HCT116 (cell line): ENCODE measurements at regions not wholly inside any gene's neighbourhood (a gene's known extent, or its start where the extent isn't known, plus 50 kb on each side); places are given as distances from the start of the nearest gene placed in this dataset.

Source experiments
- ATAC-seq: fragments of 200-7000 bp; cut with Tn5 transposase; 2 replicates; pipeline ENCODE4 v1.9.1; 2020; ENCODE audit warnings: mild to moderate bottlenecking, moderate library complexity
- BruUV-seq: library from RNA; stranded (reverse); fragments of 400-500 nt; replicated peaks from 2 replicates; lab custom pipeline; 2021; lab: Mats Ljungman, UMichigan
- CTCF ChIA-PET: fragments of 300-600 bp; sonication (Branson Sonifier 250); formaldehyde crosslinking; loops from one replicate; lab custom pipeline; 2021; ENCODE audit warnings: antibody characterized with exemption; lab: Charles Lee
- POLR2A ChIA-PET: fragments of 300-600, 350-600 bp; sonication (Branson Sonifier 250); formaldehyde crosslinking; loops from one replicate; lab custom pipeline; 2021; ENCODE audit warnings: antibody characterized with exemption; lab: Charles Lee
- RAD21 ChIA-PET, 2 experiments: fragments of 300-600 bp; sonication (Branson Sonifier 250); formaldehyde crosslinking; loops; one replicate each; lab custom pipeline; 2023; ENCODE audit warnings: low total read pairs in 2 of 2; ENCODE audit not compliant: uncharacterized antibody in 2 of 2, unreplicated experiment in 2 of 2, low non-redundant PET in 1 of 2; lab: Charles Lee
- DNase-seq: peaks from one replicate; pipeline ENCODE4 v3.0.0-alpha.2; 2010; ENCODE audit warnings: low read depth, low spot score
- H2AFZ ChIP-seq: fragments of 200-600 bp; shearing (Covaris generic), sonication (generic); 2 replicates; pipeline ENCODE4 v1.6.1; 2017; ENCODE audit warnings: low read depth, mixed run types, mixed read lengths, antibody characterized with exemption, low read length; ENCODE audit not compliant: poor library complexity, severe bottlenecking
- H3K27ac ChIP-seq: 2 replicates; pipeline ENCODE4 v1.5.1; 2012; ENCODE audit warnings: low read depth, low read length
- H3K27me3 ChIP-seq: fragments of 200-600 bp; sonication (generic); 2 replicates; pipeline ENCODE4 v1.6.1; 2016; ENCODE audit warnings: mixed run types, low read length, mixed read lengths; ENCODE audit not compliant: insufficient read depth
- H3K36me3 ChIP-seq, 2 experiments: fragments of 200-500 bp in 1 of 2; fragments of 200-600 bp in 1 of 2; sonication (Bioruptor generic) in 1 of 2; sonication (generic) in 1 of 2; 2 replicates each; pipeline versions ENCODE4 v1.5.1 to v1.6.1; 2014 to 2016; ENCODE audit warnings: low read length in 2 of 2, inconsistent platforms in 1 of 2, mixed read lengths in 1 of 2, mixed run types in 1 of 2; ENCODE audit not compliant: insufficient read depth in 2 of 2, control insufficient read depth in 1 of 2
- H3K4me1 ChIP-seq, 2 experiments: fragments of 200-600 bp in 1 of 2; sonication (generic) in 1 of 2; 2 replicates each; pipeline versions ENCODE4 v1.5.1 to v1.6.1; 2012 to 2017; ENCODE audit warnings: low read length in 2 of 2, inconsistent platforms in 1 of 2, mild to moderate bottlenecking in 1 of 2, mixed read lengths in 1 of 2, mixed run types in 1 of 2, moderate library complexity in 1 of 2; ENCODE audit not compliant: insufficient read depth in 2 of 2, control insufficient read depth in 1 of 2
- H3K4me2 ChIP-seq: fragments of 200-600 bp; sonication (generic); 2 replicates; pipeline ENCODE4 v1.6.1; 2017; ENCODE audit warnings: mixed run types, low read length, mixed read lengths
- H3K4me3 ChIP-seq, 2 experiments: fragments of 200-600 bp in 1 of 2; sonication (generic) in 1 of 2; replicated peaks in 1 of 2; 2 replicates each; pipeline ENCODE4 v1.5.1; 2011 to 2016; ENCODE audit warnings: low read length in 2 of 2, control low read depth in 1 of 2, low read depth in 1 of 2, mild to moderate bottlenecking in 1 of 2, mixed read lengths in 1 of 2, mixed run types in 1 of 2
- H3K79me2 ChIP-seq: fragments of 200-600 bp; sonication (generic); 2 replicates; pipeline ENCODE4 v1.6.1; 2017; ENCODE audit warnings: mild to moderate bottlenecking, mixed run types, low read length, moderate library complexity, mixed read lengths; ENCODE audit not compliant: insufficient read depth
- H3K9ac ChIP-seq: fragments of 200-600 bp; sonication (generic); 2 replicates; pipeline ENCODE4 v1.6.1; 2016; ENCODE audit warnings: low read length, mixed read lengths
- H3K9me2 ChIP-seq: fragments of 200-600 bp; sonication (generic), shearing (Covaris generic); 2 replicates; pipeline ENCODE4 v1.6.1; 2017; ENCODE audit warnings: mixed run types, mild to moderate bottlenecking, moderate library complexity; ENCODE audit not compliant: insufficient read depth
- H3K9me3 ChIP-seq, 2 experiments: fragments of 200-500 bp in 1 of 2; fragments of 200-600 bp in 1 of 2; sonication (Bioruptor generic) in 1 of 2; sonication (generic) in 1 of 2; 2 replicates each; pipeline ENCODE4 v1.6.1; 2014 to 2017; ENCODE audit warnings: low read length in 2 of 2, mixed read lengths in 2 of 2, inconsistent platforms in 1 of 2, low read depth in 1 of 2, mild to moderate bottlenecking in 1 of 2, mixed run types in 1 of 2, moderate library complexity in 1 of 2; ENCODE audit not compliant: control insufficient read depth in 1 of 2, insufficient read depth in 1 of 2
- H4K20me1 ChIP-seq: fragments of 200-600 bp; sonication (generic), shearing (Covaris generic); 2 replicates; pipeline ENCODE4 v1.6.1; 2017; ENCODE audit warnings: mixed run types, mild to moderate bottlenecking, moderate library complexity; ENCODE audit not compliant: insufficient read depth
- ATF3 ChIP-seq: IDR thresholded peaks from 2 replicates; pipeline ENCODE4 v1.6.1; 2012
- CBX3 ChIP-seq: IDR thresholded peaks from 2 replicates; pipeline ENCODE4 v1.6.1; 2012; ENCODE audit warnings: low read depth
- CEBPB ChIP-seq: IDR thresholded peaks from 2 replicates; pipeline ENCODE4 v1.6.1; 2012; ENCODE audit warnings: low read depth
- EGR1 ChIP-seq: IDR thresholded peaks from 2 replicates; pipeline ENCODE4 v1.6.1; 2012; ENCODE audit warnings: low read depth
- ELF1 ChIP-seq: IDR thresholded peaks from 2 replicates; pipeline ENCODE4 v1.6.1; 2012; ENCODE audit warnings: low read depth, borderline replicate concordance
- EZH2phosphoT487 ChIP-seq: fragments of 200-600 bp; IDR thresholded peaks from 2 replicates; pipeline ENCODE4 v1.6.1; 2018; ENCODE audit warnings: antibody characterized with exemption, borderline replicate concordance
- POLR2A ChIP-seq: IDR thresholded peaks from 2 replicates; pipeline ENCODE4 v1.7.0; 2011; ENCODE audit warnings: borderline replicate concordance; ENCODE audit not compliant: insufficient read depth, insufficient read length; ENCODE audit errors: extremely low read depth
- POLR2AphosphoS5 ChIP-seq: IDR thresholded peaks from 2 replicates; pipeline ENCODE4 v1.6.1; 2011; ENCODE audit warnings: mild to moderate bottlenecking, low read depth, low read length, moderate library complexity
- SIN3A ChIP-seq: IDR thresholded peaks from 2 replicates; pipeline ENCODE4 v1.6.1; 2012; ENCODE audit warnings: low read depth
- SP1 ChIP-seq: IDR thresholded peaks from 2 replicates; pipeline ENCODE4 v1.6.1; 2012; ENCODE audit warnings: low read depth
- SRF ChIP-seq: IDR thresholded peaks from 2 replicates; pipeline ENCODE4 v1.6.1; 2012; ENCODE audit warnings: low read depth
- TCF7L2 ChIP-seq: IDR thresholded peaks from 2 replicates; pipeline ENCODE4 v1.7.0; 2011; ENCODE audit warnings: borderline replicate concordance, inconsistent platforms; ENCODE audit not compliant: insufficient read depth, insufficient read length; ENCODE audit errors: extremely low read depth
- YY1 ChIP-seq: IDR thresholded peaks from 2 replicates; pipeline ENCODE4 v1.6.1; 2011; ENCODE audit warnings: low read length, low read depth, moderate library complexity, mild to moderate bottlenecking; ENCODE audit not compliant: insufficient replicate concordance; ENCODE audit errors: extremely low read depth
- ZFX ChIP-seq: fragments of 450-650 bp; IDR thresholded peaks from 2 replicates; pipeline ENCODE4 v1.6.1; 2017
- ZNF274 ChIP-seq: fragments of 200-500 bp; sonication (Bioruptor generic); IDR thresholded peaks from 2 replicates; pipeline ENCODE4 v1.6.1; 2014; ENCODE audit warnings: mild to moderate bottlenecking, low read depth, low read length, inconsistent platforms
- intact Hi-C: fragments of 100-400 bp; cut with micrococcal nuclease; formaldehyde crosslinking; loops from 2 replicates; pipeline ENCODE4 v1.10.0; 2022
- TF ChIP-seq, protein P1 (sequence below), 3 experiments: fragments of 200-600 bp in 1 of 3; sonication (generic) in 1 of 3; IDR thresholded peaks in 2 of 3; conservative IDR thresholded peaks in 1 of 3; 2 replicates each; pipeline ENCODE4 v1.5.1; 2012 to 2017; ENCODE audit warnings: low read depth in 2 of 3, low read length in 2 of 3, antibody characterized with exemption in 1 of 3, borderline replicate concordance in 1 of 3, control low read depth in 1 of 3, mild to moderate bottlenecking in 1 of 3, mixed read lengths in 1 of 3, mixed run types in 1 of 3, moderate library complexity in 1 of 3; ENCODE audit not compliant: insufficient read depth in 1 of 3
- TF ChIP-seq, protein P2 (sequence below): IDR thresholded peaks from 2 replicates; pipeline ENCODE4 v1.6.1; 2011; ENCODE audit warnings: mild to moderate bottlenecking, low read length, moderate library complexity; ENCODE audit not compliant: insufficient replicate concordance; ENCODE audit errors: extremely low read depth

DNA sequence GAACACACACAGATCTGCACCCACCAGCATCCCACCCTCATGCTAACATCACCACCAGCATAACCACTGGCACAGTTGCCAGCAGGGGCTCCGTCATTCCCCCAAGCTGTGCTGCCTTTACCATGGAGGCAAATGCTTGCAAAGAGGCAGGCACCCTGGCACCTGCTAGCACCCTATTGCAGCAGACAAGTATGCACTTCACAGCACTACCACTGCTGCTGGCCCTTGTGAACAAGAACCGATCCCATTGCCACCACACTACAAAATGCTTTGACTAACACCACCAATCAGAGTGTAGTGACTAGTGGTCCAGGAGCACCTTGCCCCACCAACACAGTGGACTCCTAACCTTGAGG lies 862.2 kb upstream of the DPPA4 start:
- H3K4me3 ChIP-seq = no peak overlapping the region
- H2AFZ ChIP-seq = no peak overlapping the region
- DNase-seq (no peak), ATAC-seq (no peak)
- no TSS peak for BruUV-seq
- no peak overlapping the region for H3K4me2 ChIP-seq
- no peak for TF ChIP-seq SP1
- no peak for TF ChIP-seq TCF7L2
- TF ChIP-seq EZH2phosphoT487 = no peak
- no peak for TF ChIP-seq POLR2A
- no peak for TF ChIP-seq SRF
- TF ChIP-seq SIN3A = no peak
- TF ChIP-seq ZNF274 = no peak
- no peak for TF ChIP-seq CBX3
- TF ChIP-seq CEBPB = no peak
- TF ChIP-seq ATF3 = no peak
- TF ChIP-seq YY1 = no peak
- TF ChIP-seq, protein P1, sequence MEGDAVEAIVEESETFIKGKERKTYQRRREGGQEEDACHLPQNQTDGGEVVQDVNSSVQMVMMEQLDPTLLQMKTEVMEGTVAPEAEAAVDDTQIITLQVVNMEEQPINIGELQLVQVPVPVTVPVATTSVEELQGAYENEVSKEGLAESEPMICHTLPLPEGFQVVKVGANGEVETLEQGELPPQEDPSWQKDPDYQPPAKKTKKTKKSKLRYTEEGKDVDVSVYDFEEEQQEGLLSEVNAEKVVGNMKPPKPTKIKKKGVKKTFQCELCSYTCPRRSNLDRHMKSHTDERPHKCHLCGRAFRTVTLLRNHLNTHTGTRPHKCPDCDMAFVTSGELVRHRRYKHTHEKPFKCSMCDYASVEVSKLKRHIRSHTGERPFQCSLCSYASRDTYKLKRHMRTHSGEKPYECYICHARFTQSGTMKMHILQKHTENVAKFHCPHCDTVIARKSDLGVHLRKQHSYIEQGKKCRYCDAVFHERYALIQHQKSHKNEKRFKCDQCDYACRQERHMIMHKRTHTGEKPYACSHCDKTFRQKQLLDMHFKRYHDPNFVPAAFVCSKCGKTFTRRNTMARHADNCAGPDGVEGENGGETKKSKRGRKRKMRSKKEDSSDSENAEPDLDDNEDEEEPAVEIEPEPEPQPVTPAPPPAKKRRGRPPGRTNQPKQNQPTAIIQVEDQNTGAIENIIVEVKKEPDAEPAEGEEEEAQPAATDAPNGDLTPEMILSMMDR (IDR thresholded peaks at IDR 0.05 in 2 of 3, conservative IDR thresholded peaks at IDR 0.05 in 1 of 3; ENCODE audit: borderline replicate concordance in 1 of 3, insufficient read depth in 1 of 3, low read depth in 2 of 3, low read length in 2 of 3) = no peak
- TF ChIP-seq ZFX = no peak
- no peak for TF ChIP-seq POLR2AphosphoS5
- TF ChIP-seq EGR1 = no peak
- TF ChIP-seq ELF1 = no peak
- TF ChIP-seq, protein P2, sequence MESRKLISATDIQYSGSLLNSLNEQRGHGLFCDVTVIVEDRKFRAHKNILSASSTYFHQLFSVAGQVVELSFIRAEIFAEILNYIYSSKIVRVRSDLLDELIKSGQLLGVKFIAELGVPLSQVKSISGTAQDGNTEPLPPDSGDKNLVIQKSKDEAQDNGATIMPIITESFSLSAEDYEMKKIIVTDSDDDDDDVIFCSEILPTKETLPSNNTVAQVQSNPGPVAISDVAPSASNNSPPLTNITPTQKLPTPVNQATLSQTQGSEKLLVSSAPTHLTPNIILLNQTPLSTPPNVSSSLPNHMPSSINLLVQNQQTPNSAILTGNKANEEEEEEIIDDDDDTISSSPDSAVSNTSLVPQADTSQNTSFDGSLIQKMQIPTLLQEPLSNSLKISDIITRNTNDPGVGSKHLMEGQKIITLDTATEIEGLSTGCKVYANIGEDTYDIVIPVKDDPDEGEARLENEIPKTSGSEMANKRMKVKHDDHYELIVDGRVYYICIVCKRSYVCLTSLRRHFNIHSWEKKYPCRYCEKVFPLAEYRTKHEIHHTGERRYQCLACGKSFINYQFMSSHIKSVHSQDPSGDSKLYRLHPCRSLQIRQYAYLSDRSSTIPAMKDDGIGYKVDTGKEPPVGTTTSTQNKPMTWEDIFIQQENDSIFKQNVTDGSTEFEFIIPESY = no peak
- no peaks in the 10 kb centered on the region for H3K79me2 ChIP-seq
- RAD21 ChIA-PET = no interaction called here
- POLR2A ChIA-PET = no interaction called here
- H3K4me1 ChIP-seq = no peaks in the 10 kb centered on the region
- CTCF ChIA-PET = no interaction called here
- no peak overlapping the region for H3K27ac ChIP-seq
- intact Hi-C loops = no loop called here
- no peaks in the 10 kb centered on the region for H3K36me3 ChIP-seq
- H3K27me3 ChIP-seq = no peaks in the 10 kb centered on the region
- no peaks in the 10 kb centered on the region for H4K20me1 ChIP-seq
- H3K9ac ChIP-seq = no peak overlapping the region
- H3K9me2 ChIP-seq = no peaks in the 10 kb centered on the region
- H3K9me3 ChIP-seq = no peaks in the 10 kb centered on the region
